ENCODE measurements at regions not wholly inside any gene's neighbourhood (a gene's known extent, or its start where the extent isn't known, plus 50 kb on each side); places are given as distances from the start of the nearest gene placed in this dataset.

DNA sequence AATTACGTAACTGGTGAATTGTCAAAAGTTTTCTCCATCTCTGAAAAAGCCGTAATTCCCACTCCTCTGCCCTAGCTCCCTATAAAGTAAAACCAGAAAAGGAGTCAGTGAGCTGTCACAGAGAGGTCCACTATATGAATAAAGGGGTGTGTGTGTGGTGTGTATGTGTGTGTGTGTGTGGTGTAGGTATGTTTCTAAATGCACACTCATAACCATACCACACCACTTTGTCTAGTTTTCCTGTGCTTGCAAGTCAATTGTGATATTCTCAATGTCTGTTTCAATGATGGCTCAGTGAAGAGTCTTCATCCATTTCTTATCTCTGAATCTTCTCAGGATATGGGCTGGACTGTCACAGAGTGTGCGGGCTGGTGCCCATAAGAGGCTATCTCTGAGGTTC lies 54.8 kb upstream of the CCDC68 start:
- TF ChIP-seq POLR2A (IDR thresholded peaks at IDR 0.05) = no peak
- TF ChIP-seq, protein P1, sequence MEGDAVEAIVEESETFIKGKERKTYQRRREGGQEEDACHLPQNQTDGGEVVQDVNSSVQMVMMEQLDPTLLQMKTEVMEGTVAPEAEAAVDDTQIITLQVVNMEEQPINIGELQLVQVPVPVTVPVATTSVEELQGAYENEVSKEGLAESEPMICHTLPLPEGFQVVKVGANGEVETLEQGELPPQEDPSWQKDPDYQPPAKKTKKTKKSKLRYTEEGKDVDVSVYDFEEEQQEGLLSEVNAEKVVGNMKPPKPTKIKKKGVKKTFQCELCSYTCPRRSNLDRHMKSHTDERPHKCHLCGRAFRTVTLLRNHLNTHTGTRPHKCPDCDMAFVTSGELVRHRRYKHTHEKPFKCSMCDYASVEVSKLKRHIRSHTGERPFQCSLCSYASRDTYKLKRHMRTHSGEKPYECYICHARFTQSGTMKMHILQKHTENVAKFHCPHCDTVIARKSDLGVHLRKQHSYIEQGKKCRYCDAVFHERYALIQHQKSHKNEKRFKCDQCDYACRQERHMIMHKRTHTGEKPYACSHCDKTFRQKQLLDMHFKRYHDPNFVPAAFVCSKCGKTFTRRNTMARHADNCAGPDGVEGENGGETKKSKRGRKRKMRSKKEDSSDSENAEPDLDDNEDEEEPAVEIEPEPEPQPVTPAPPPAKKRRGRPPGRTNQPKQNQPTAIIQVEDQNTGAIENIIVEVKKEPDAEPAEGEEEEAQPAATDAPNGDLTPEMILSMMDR (IDR thresholded peaks at IDR 0.05) = no peak
- no peak for TF ChIP-seq EP300 (IDR thresholded peaks at IDR 0.05)
